Type B pancreatic cell (in vitro differentiated cells): ENCODE measurements at regions not wholly inside any gene's neighbourhood (a gene's known extent, or its start where the extent isn't known, plus 50 kb on each side); places are given as distances from the start of the nearest gene placed in this dataset.
"Not testable (repeated sequence)": the region's sequence is repeated elsewhere in the genome, so short reads cannot be mapped to it uniquely, and the experiment has no call there.

Experiments used
- DNase-seq: peaks from one replicate; pipeline ENCODE4 v3.0.0; 2021; ENCODE audit warnings: mixed read lengths; ENCODE audit not compliant: unreplicated experiment; ENCODE audit errors: extremely low spot score
- H3K27ac Mint-ChIP-seq: 2 replicates; pipeline ENCODE4 v1.8.0; 2021; ENCODE audit warnings: mild to moderate bottlenecking, mixed read lengths
- H3K27me3 Mint-ChIP-seq: 2 replicates; pipeline ENCODE4 v1.8.0; 2021; ENCODE audit warnings: mixed read lengths
- H3K36me3 Mint-ChIP-seq: 2 replicates; pipeline ENCODE4 v1.8.0; 2021; ENCODE audit warnings: mixed read lengths
- H3K4me1 Mint-ChIP-seq: one replicate; pipeline ENCODE4 v1.8.0; 2021; ENCODE audit warnings: mixed read lengths; ENCODE audit not compliant: unreplicated experiment
- H3K4me3 Mint-ChIP-seq: 2 replicates; pipeline ENCODE4 v1.8.0; 2021; ENCODE audit warnings: mild to moderate bottlenecking, mixed read lengths
- H3K9me3 Mint-ChIP-seq: 2 replicates; pipeline ENCODE4 v1.8.0; 2021; ENCODE audit warnings: mixed read lengths
- CTCF ChIP-seq: fragments of 200-600 bp; sonication (generic); conservative IDR thresholded peaks from 2 replicates; pipeline ENCODE4 v1.5.0; 2021; ENCODE audit warnings: antibody characterized with exemption, mild to moderate bottlenecking

- Mint-ChIP-seq H3K4me1 (no peaks in the 10 kb centered on the region), H3K4me3 (no peak overlapping the region), H3K27me3 (no peaks in the 10 kb centered on the region), H3K36me3 (no peaks in the 10 kb centered on the region), H3K27ac (no peak overlapping the region), H3K9me3 (peaks cover 9% of the 10 kb centered on the region)
- no peak for TF ChIP-seq CTCF
- no peak for DNase-seq
Measured at GRCh38 chr14:106651016-106651415, 1124.6 kb downstream of the TMEM121 start.

- no peak overlapping the region for H3K4me3 Mint-ChIP-seq
- H3K9me3 Mint-ChIP-seq = peaks cover 10% of the 10 kb centered on the region
Measured at GRCh38 chr14:106652494-106652893, 1126.1 kb downstream of the TMEM121 start.

GRCh38 chr14:106657460-106657859, 1131.1 kb downstream of the TMEM121 start:
- Mint-ChIP-seq H3K4me3 (no peak overlapping the region), H3K27ac (no peak overlapping the region), H3K36me3 (no peaks in the 10 kb centered on the region), H3K9me3 (peaks cover 5% of the 10 kb centered on the region), H3K4me1 (no peaks in the 10 kb centered on the region), H3K27me3 (no peaks in the 10 kb centered on the region)
- TF ChIP-seq CTCF = no peak
- no peak for DNase-seq

More at GRCh38 chr14:106652494-106652893, 1126.1 kb downstream of the TMEM121 start:
- Mint-ChIP-seq H3K36me3 (no peaks in the 10 kb centered on the region), H3K4me1 (no peaks in the 10 kb centered on the region), H3K27me3 (no peaks in the 10 kb centered on the region), H3K27ac (no peak overlapping the region)
- no peak for DNase-seq
- no peak for TF ChIP-seq CTCF

- H3K9me3 Mint-ChIP-seq, H3K4me1 Mint-ChIP-seq, H3K4me3 Mint-ChIP-seq, H3K27me3 Mint-ChIP-seq, H3K36me3 Mint-ChIP-seq, DNase-seq, H3K27ac Mint-ChIP-seq: not testable (repeated sequence)
Measured at GRCh38 chr14:106658066-106658860, 1131.9 kb downstream of the TMEM121 start.

GRCh38 chr14:106661561-106661960, 1135.2 kb downstream of the TMEM121 start:
- not testable (repeated sequence) for H3K36me3 Mint-ChIP-seq, H3K27me3 Mint-ChIP-seq

GRCh38 chr14:106662936-106663550, 1136.7 kb downstream of the TMEM121 start:
- Mint-ChIP-seq H3K4me1 (no peaks in the 10 kb centered on the region), H3K9me3 (peaks cover 8% of the 10 kb centered on the region), H3K27me3 (no peaks in the 10 kb centered on the region), H3K36me3 (no peaks in the 10 kb centered on the region), H3K27ac (no peak overlapping the region), H3K4me3 (no peak overlapping the region)
- TF ChIP-seq CTCF = no peak
- no peak for DNase-seq

More at GRCh38 chr14:106661561-106661960, 1135.2 kb downstream of the TMEM121 start:
- not testable (repeated sequence) for DNase-seq, H3K9me3 Mint-ChIP-seq, H3K4me3 Mint-ChIP-seq, H3K4me1 Mint-ChIP-seq, H3K27ac Mint-ChIP-seq
